ENCODE measurements at regions not wholly inside any gene's neighbourhood (a gene's known extent, or its start where the extent isn't known, plus 50 kb on each side); places are given as distances from the start of the nearest gene placed in this dataset.

DNA sequence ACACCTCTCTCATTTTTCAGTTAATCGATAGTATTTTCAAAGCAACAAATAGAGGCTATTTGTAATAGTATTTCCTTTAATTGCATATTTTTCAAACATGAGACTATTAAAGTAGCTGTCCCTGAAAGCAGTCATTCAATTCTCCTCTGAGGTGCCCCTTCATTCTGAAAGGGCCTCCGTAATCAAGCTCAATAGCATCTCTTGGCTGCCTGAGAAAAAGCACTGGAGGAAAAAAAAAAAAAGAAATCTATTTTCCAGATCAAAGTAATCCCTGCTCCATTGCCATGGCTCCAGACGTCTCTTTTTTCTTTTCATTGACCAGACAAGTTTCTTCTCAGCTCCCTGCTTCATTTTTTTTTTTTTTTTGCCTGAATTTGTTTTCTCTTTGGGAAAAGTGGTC lies 154.5 kb upstream of the BLID start:
- TF ChIP-seq, protein P1, sequence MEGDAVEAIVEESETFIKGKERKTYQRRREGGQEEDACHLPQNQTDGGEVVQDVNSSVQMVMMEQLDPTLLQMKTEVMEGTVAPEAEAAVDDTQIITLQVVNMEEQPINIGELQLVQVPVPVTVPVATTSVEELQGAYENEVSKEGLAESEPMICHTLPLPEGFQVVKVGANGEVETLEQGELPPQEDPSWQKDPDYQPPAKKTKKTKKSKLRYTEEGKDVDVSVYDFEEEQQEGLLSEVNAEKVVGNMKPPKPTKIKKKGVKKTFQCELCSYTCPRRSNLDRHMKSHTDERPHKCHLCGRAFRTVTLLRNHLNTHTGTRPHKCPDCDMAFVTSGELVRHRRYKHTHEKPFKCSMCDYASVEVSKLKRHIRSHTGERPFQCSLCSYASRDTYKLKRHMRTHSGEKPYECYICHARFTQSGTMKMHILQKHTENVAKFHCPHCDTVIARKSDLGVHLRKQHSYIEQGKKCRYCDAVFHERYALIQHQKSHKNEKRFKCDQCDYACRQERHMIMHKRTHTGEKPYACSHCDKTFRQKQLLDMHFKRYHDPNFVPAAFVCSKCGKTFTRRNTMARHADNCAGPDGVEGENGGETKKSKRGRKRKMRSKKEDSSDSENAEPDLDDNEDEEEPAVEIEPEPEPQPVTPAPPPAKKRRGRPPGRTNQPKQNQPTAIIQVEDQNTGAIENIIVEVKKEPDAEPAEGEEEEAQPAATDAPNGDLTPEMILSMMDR (IDR thresholded peaks at IDR 0.05; ENCODE audit: low read depth, low read length, missing input control), result no peak
- no peak for TF ChIP-seq RXRA (IDR thresholded peaks at IDR 0.05)
- TF ChIP-seq, protein P2, sequence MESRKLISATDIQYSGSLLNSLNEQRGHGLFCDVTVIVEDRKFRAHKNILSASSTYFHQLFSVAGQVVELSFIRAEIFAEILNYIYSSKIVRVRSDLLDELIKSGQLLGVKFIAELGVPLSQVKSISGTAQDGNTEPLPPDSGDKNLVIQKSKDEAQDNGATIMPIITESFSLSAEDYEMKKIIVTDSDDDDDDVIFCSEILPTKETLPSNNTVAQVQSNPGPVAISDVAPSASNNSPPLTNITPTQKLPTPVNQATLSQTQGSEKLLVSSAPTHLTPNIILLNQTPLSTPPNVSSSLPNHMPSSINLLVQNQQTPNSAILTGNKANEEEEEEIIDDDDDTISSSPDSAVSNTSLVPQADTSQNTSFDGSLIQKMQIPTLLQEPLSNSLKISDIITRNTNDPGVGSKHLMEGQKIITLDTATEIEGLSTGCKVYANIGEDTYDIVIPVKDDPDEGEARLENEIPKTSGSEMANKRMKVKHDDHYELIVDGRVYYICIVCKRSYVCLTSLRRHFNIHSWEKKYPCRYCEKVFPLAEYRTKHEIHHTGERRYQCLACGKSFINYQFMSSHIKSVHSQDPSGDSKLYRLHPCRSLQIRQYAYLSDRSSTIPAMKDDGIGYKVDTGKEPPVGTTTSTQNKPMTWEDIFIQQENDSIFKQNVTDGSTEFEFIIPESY (IDR thresholded peaks at IDR 0.05), result no peak
- no peak for TF ChIP-seq YY1 (IDR thresholded peaks at IDR 0.05)
- TF ChIP-seq EGR1 (IDR thresholded peaks at IDR 0.05; ENCODE audit: low read depth in 2 of 2), result no peak
